GM12872 (cell line): ENCODE measurements at regions not wholly inside any gene's neighbourhood (a gene's known extent, or its start where the extent isn't known, plus 50 kb on each side); places are given as distances from the start of the nearest gene placed in this dataset.

ENCODE experiments used
- CTCF ChIP-seq: IDR thresholded peaks from 3 replicates; pipeline ENCODE4 v1.5.1; 2011; ENCODE audit warnings: low read depth, mild to moderate bottlenecking, low read length, moderate library complexity; ENCODE audit not compliant: insufficient read depth

- TF ChIP-seq CTCF = no peak
These were observed 169.7 kb upstream of the TBC1D5 start for GRCh38 chr3:17911986-17912760.

GRCh38 chr3:17910922-17911321 lies 168.5 kb upstream of the TBC1D5 start:
- TF ChIP-seq CTCF = no peak

- TF ChIP-seq CTCF = no peak
These were observed 167.3 kb upstream of the TBC1D5 start for GRCh38 chr3:17909714-17910113.

GRCh38 chr3:17908399-17909191 lies 166.2 kb upstream of the TBC1D5 start:
- no peak for TF ChIP-seq CTCF

GRCh38 chr3:17905996-17906395 lies 163.6 kb upstream of the TBC1D5 start:
- no peak for TF ChIP-seq CTCF

- TF ChIP-seq CTCF = no peak
These were observed 159.5 kb upstream of the TBC1D5 start for GRCh38 chr3:17901893-17902292.

- TF ChIP-seq CTCF = peak; percentile 52
These were observed 152.1 kb upstream of the TBC1D5 start for GRCh38 chr3:17894434-17895060.
